ENCODE measurements at regions not wholly inside any gene's neighbourhood (a gene's known extent, or its start where the extent isn't known, plus 50 kb on each side); places are given as distances from the start of the nearest gene placed in this dataset.

- H3K9me3 Mint-ChIP-seq: no peaks in the 10 kb centered on the region; the same call in 1 of the 2 replicates
- H3K4me3 Mint-ChIP-seq: no peak overlapping the region
- ChIA-PET POLR2A (no interaction called here), CTCF (no interaction called here)
- H3K27me3 Mint-ChIP-seq (ENCODE audit: low read depth): no peaks in the 10 kb centered on the region; the same call in 1 of the 2 replicates
- no peak overlapping the region for H3K27ac Mint-ChIP-seq
- no peaks in the 10 kb centered on the region for H3K4me1 Mint-ChIP-seq
- TF ChIP-seq, protein P1, sequence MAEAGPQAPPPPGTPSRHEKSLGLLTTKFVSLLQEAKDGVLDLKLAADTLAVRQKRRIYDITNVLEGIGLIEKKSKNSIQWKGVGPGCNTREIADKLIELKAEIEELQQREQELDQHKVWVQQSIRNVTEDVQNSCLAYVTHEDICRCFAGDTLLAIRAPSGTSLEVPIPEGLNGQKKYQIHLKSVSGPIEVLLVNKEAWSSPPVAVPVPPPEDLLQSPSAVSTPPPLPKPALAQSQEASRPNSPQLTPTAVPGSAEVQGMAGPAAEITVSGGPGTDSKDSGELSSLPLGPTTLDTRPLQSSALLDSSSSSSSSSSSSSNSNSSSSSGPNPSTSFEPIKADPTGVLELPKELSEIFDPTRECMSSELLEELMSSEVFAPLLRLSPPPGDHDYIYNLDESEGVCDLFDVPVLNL (CRISPR knock-in tag; IDR thresholded peaks at IDR 0.05; ENCODE audit: borderline replicate concordance, low read depth): no peak
- TF ChIP-seq IRF2 (CRISPR knock-in tag; IDR thresholded peaks at IDR 0.05; ENCODE audit: borderline replicate concordance, low read depth) (no peak), SMAD3 (CRISPR knock-in tag; IDR thresholded peaks at IDR 0.05; ENCODE audit: borderline replicate concordance) (no peak), TEAD4 (CRISPR knock-in tag; IDR thresholded peaks at IDR 0.05) (no peak), RORB (CRISPR knock-in tag; IDR thresholded peaks at IDR 0.05) (no peak), ESRRA (CRISPR knock-in tag; IDR thresholded peaks at IDR 0.05; ENCODE audit: borderline replicate concordance) (no peak), GTF2I (CRISPR knock-in tag; conservative IDR thresholded peaks at IDR 0.05) (no peak), PRRX2 (CRISPR knock-in tag; IDR thresholded peaks at IDR 0.05) (no peak), ZNF532 (CRISPR knock-in tag; IDR thresholded peaks at IDR 0.05; ENCODE audit: borderline replicate concordance) (no peak), CTCF (IDR thresholded peaks at IDR 0.05) (no peak), NR2C2 (CRISPR knock-in tag; IDR thresholded peaks at IDR 0.05) (no peak), GRHL2 (CRISPR knock-in tag; IDR thresholded peaks at IDR 0.05; ENCODE audit: insufficient replicate concordance, severe bottlenecking) (no peak), EMX1 (CRISPR knock-in tag; IDR thresholded peaks at IDR 0.05) (no peak), ETV6 (CRISPR knock-in tag; IDR thresholded peaks at IDR 0.05) (no peak), E2F5 (CRISPR knock-in tag; IDR thresholded peaks at IDR 0.05) (no peak), ATF3 (CRISPR knock-in tag; conservative IDR thresholded peaks at IDR 0.05) (no peak), CREB1 (CRISPR knock-in tag; IDR thresholded peaks at IDR 0.05) (no peak)
- TF ChIP-seq, protein P2, sequence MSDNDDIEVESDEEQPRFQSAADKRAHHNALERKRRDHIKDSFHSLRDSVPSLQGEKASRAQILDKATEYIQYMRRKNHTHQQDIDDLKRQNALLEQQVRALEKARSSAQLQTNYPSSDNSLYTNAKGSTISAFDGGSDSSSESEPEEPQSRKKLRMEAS (CRISPR knock-in tag; IDR thresholded peaks at IDR 0.05): no peak
- TF ChIP-seq, protein P3, sequence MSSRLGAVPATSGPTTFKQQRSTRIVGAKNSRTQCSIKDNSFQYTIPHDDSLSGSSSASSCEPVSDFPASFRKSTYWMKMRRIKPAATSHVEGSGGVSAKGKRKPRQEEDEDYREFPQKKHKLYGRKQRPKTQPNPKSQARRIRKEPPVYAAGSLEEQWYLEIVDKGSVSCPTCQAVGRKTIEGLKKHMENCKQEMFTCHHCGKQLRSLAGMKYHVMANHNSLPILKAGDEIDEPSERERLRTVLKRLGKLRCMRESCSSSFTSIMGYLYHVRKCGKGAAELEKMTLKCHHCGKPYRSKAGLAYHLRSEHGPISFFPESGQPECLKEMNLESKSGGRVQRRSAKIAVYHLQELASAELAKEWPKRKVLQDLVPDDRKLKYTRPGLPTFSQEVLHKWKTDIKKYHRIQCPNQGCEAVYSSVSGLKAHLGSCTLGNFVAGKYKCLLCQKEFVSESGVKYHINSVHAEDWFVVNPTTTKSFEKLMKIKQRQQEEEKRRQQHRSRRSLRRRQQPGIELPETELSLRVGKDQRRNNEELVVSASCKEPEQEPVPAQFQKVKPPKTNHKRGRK (CRISPR knock-in tag; IDR thresholded peaks at IDR 0.05; ENCODE audit: borderline replicate concordance): no peak
- TF ChIP-seq, protein P4, sequence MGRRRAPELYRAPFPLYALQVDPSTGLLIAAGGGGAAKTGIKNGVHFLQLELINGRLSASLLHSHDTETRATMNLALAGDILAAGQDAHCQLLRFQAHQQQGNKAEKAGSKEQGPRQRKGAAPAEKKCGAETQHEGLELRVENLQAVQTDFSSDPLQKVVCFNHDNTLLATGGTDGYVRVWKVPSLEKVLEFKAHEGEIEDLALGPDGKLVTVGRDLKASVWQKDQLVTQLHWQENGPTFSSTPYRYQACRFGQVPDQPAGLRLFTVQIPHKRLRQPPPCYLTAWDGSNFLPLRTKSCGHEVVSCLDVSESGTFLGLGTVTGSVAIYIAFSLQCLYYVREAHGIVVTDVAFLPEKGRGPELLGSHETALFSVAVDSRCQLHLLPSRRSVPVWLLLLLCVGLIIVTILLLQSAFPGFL (CRISPR knock-in tag; IDR thresholded peaks at IDR 0.05; ENCODE audit: borderline replicate concordance): no peak
- no peaks in the 10 kb centered on the region for H3K36me3 Mint-ChIP-seq
- DNase-seq (ENCODE audit: low spot score) (no peak), ATAC-seq (no peak)
Observed at GRCh38 chr2:20120569-20121416, 69.4 kb upstream of the LAPTM4A start.
